Astrocyte of the spinal cord (primary cell): ENCODE measurements at regions not wholly inside any gene's neighbourhood (a gene's known extent, or its start where the extent isn't known, plus 50 kb on each side); places are given as distances from the start of the nearest gene placed in this dataset.

Source experiments
- DNase-seq: peaks from one replicate; pipeline ENCODE4 v3.0.0; 2011; ENCODE audit warnings: low read depth, low spot score
- H3K4me3 ChIP-seq: 2 replicates; pipeline ENCODE4 v1.5.1; 2011; ENCODE audit warnings: low read depth, mild to moderate bottlenecking, low read length, moderate library complexity
- CTCF ChIP-seq: IDR thresholded peaks from 2 replicates; pipeline ENCODE4 v1.5.1; 2012; ENCODE audit warnings: low read depth, mild to moderate bottlenecking, low read length, inconsistent platforms
- in situ Hi-C: cut with HindIII; loops from 2 replicates; pipeline ENCODE4 v1.10.0; 2017; ENCODE audit warnings: low sequenced_read_pairs

- DNase-seq: no peak
- in situ Hi-C loops: no loop called here
- no peak overlapping the region for H3K4me3 ChIP-seq
- no peak for TF ChIP-seq CTCF
Observed at GRCh38 chr3:80697291-80697690, 929.5 kb upstream of the ROBO1 start.

GRCh38 chr3:80696280-80696679 is 928.5 kb upstream of the ROBO1 start:
- DNase-seq: no peak
- no peak overlapping the region for H3K4me3 ChIP-seq
- TF ChIP-seq CTCF: no peak
- in situ Hi-C loops: no loop called here

- in situ Hi-C loops: no loop called here
- no peak overlapping the region for H3K4me3 ChIP-seq
- peak; percentile 52 for TF ChIP-seq CTCF
- peak; percentile 50 for DNase-seq
Observed at GRCh38 chr3:80688814-80689213, 921.0 kb upstream of the ROBO1 start.

- H3K4me3 ChIP-seq: no peak overlapping the region
- in situ Hi-C loops: no loop called here
- TF ChIP-seq CTCF: no peak
- DNase-seq: no peak
Observed at GRCh38 chr3:80682951-80683350, 915.2 kb upstream of the ROBO1 start.

- DNase-seq: no peak
- H3K4me3 ChIP-seq: no peak overlapping the region
- TF ChIP-seq CTCF: no peak
- in situ Hi-C loops: no loop called here
Observed at GRCh38 chr3:80682235-80682634, 914.4 kb upstream of the ROBO1 start.

- no peak for TF ChIP-seq CTCF
- in situ Hi-C loops: no loop called here
- no peak overlapping the region for H3K4me3 ChIP-seq
- peak; percentile 39 for DNase-seq
Observed at GRCh38 chr3:80677796-80678195, 910.0 kb upstream of the ROBO1 start.

- no peak for TF ChIP-seq CTCF
- in situ Hi-C loops: no loop called here
- peak; percentile 20 for DNase-seq
- no peak overlapping the region for H3K4me3 ChIP-seq
Observed at GRCh38 chr3:80676866-80677265, 909.1 kb upstream of the ROBO1 start.
